B cell (primary cell): ENCODE measurements at regions not wholly inside any gene's neighbourhood (a gene's known extent, or its start where the extent isn't known, plus 50 kb on each side); places are given as distances from the start of the nearest gene placed in this dataset.

Experiments
- ATAC-seq: fragments of 200-7000 bp; cut with Tn5 transposase; one replicate; pipeline ENCODE4 v1.10.0; 2021; ENCODE audit warnings: low read depth, mild to moderate bottlenecking, moderate number of reproducible peaks, moderate library complexity
- CTCF ChIA-PET: fragments of 350-600 bp; sonication (Branson Sonifier 250); formaldehyde crosslinking; loops from one replicate; lab custom pipeline; 2021; ENCODE audit warnings: antibody characterized with exemption, inconsistent platforms; lab: Charles Lee
- POLR2A ChIA-PET: fragments of 350-600 bp; sonication (Branson Sonifier 250); formaldehyde crosslinking; loops from one replicate; lab custom pipeline; 2021; ENCODE audit warnings: antibody characterized with exemption; lab: Charles Lee
- DNase-seq: peaks from one replicate; pipeline ENCODE4 v3.0.0; 2013
- H2AFZ ChIP-seq: 2 replicates; pipeline ENCODE4 v1.6.1; 2012; ENCODE audit warnings: mild to moderate bottlenecking, low read depth, low read length; ENCODE audit not compliant: insufficient read depth, poor library complexity, severe bottlenecking
- H3K27ac ChIP-seq, 2 donors: 1 replicate in 1 of 2; 2 replicates in 1 of 2; pipeline ENCODE4 v1.5.1; 2012 to 2013; ENCODE audit warnings: low read length in 2 of 2, mild to moderate bottlenecking in 2 of 2, moderate library complexity in 1 of 2
- H3K27me3 ChIP-seq, 4 experiments: fragments of 200-600 bp in 1 of 4; sonication (generic) in 1 of 4; replicated peaks in 1 of 4; 1 replicate in 2 of 4; 2 replicates in 2 of 4; pipeline versions ENCODE4 v1.6.1 to v1.7.0; 2013 to 2016; ENCODE audit warnings: low read length in 3 of 4, mild to moderate bottlenecking in 2 of 4, mixed read lengths in 1 of 4, moderate library complexity in 1 of 4; ENCODE audit not compliant: insufficient read depth in 4 of 4, control insufficient read depth in 3 of 4; ENCODE audit errors: control extremely low read depth in 1 of 4
- H3K36me3 ChIP-seq, 2 experiments: replicated peaks in 1 of 2; 1 replicate in 1 of 2; 2 replicates in 1 of 2; pipeline versions ENCODE4 v1.6.1 to v1.7.1; 2013; ENCODE audit warnings: low read length in 1 of 2; ENCODE audit not compliant: insufficient read depth in 2 of 2, control insufficient read depth in 1 of 2; ENCODE audit errors: control extremely low read depth in 1 of 2, extremely low read depth in 1 of 2
- H3K4me1 ChIP-seq, 2 donors: fragments of 200-600 bp in 1 of 2; sonication (generic) in 1 of 2; 1 replicate in 1 of 2; 2 replicates in 1 of 2; pipeline versions ENCODE4 v1.5.1 to v1.6.1; 2013 to 2017; ENCODE audit warnings: low read length in 2 of 2; ENCODE audit not compliant: control insufficient read depth in 2 of 2, insufficient read depth in 2 of 2
- H3K4me2 ChIP-seq: replicated peaks from 2 replicates; pipeline ENCODE3; 2012; ENCODE audit warnings: mild to moderate bottlenecking, low read depth, low read length; ENCODE audit not compliant: poor library complexity, severe bottlenecking
- H3K4me3 ChIP-seq, 5 experiments: fragments of 200-600 bp in 1 of 5; sonication (generic) in 1 of 5; 1 replicate in 3 of 5; 2 replicates in 2 of 5; pipeline versions ENCODE4 v1.5.1 to v1.7.0; 2011 to 2016; ENCODE audit warnings: low read length in 4 of 5, mild to moderate bottlenecking in 4 of 5, low read depth in 2 of 5, control low read depth in 1 of 5, moderate library complexity in 1 of 5; ENCODE audit not compliant: insufficient read depth in 1 of 5; ENCODE audit errors: control extremely low read depth in 1 of 5, extremely low read depth in 1 of 5
- H3K79me2 ChIP-seq: fragments of 200-600 bp; sonication (generic); one replicate; pipeline ENCODE4 v1.6.0; 2016; ENCODE audit warnings: low read length; ENCODE audit not compliant: control insufficient read depth, insufficient read depth
- H3K9ac ChIP-seq: fragments of 200-600 bp; sonication (generic); 2 replicates; pipeline ENCODE4 v1.6.1; 2017; ENCODE audit warnings: mild to moderate bottlenecking, low read length, moderate library complexity
- H3K9me3 ChIP-seq, 3 donors: one replicate each; pipeline versions ENCODE4 v1.6.1 to v1.7.1; 2013; ENCODE audit warnings: low read length in 2 of 3; ENCODE audit not compliant: control insufficient read depth in 2 of 3, insufficient read depth in 1 of 3; ENCODE audit errors: control extremely low read depth in 1 of 3
- H4K20me1 ChIP-seq: 2 replicates; pipeline ENCODE4 v1.6.0; 2012; ENCODE audit warnings: mild to moderate bottlenecking, low read length; ENCODE audit not compliant: insufficient read depth, control insufficient read depth, poor library complexity, severe bottlenecking
- H3K27ac Mint-ChIP-seq: one replicate; pipeline ENCODE4 v1.8.0; 2021; ENCODE audit warnings: mixed read lengths
- H3K27me3 Mint-ChIP-seq: one replicate; pipeline ENCODE4 v1.8.0; 2021; ENCODE audit warnings: mixed read lengths
- H3K4me1 Mint-ChIP-seq: one replicate; pipeline ENCODE4 v1.8.0; 2021; ENCODE audit warnings: mixed read lengths
- H3K4me3 Mint-ChIP-seq: one replicate; pipeline ENCODE4 v1.8.0; 2021; ENCODE audit warnings: mixed read lengths
- H3K9me3 Mint-ChIP-seq: one replicate; pipeline ENCODE4 v1.8.0; 2022; ENCODE audit warnings: mixed read lengths; ENCODE audit not compliant: insufficient read depth
- EZH2 ChIP-seq: IDR thresholded peaks from 2 replicates; pipeline ENCODE4 v1.6.1; 2012; ENCODE audit warnings: borderline replicate concordance, low read depth, mild to moderate bottlenecking, moderate library complexity, low read length; ENCODE audit not compliant: insufficient read depth, poor library complexity, severe bottlenecking
- WGBS: methylation state at CpG from one replicate; pipeline ENCODE4 v1.1.5; 2013; ENCODE audit warnings: missing lambda C conversion rate; ENCODE audit not compliant: insufficient coverage; 5-methylcytosine and 5-hydroxymethylcytosine counted together
- intact Hi-C: fragments of 100-400 bp; cut with micrococcal nuclease; formaldehyde crosslinking; loops from one replicate; pipeline ENCODE4 v1.10.0; 2022
- TF ChIP-seq, protein P1 (sequence below): fragments of 200-600 bp; IDR thresholded peaks from one replicate; pipeline ENCODE4 v1.8.0; 2022; ENCODE audit warnings: antibody characterized with exemption, mild to moderate bottlenecking

DNA sequence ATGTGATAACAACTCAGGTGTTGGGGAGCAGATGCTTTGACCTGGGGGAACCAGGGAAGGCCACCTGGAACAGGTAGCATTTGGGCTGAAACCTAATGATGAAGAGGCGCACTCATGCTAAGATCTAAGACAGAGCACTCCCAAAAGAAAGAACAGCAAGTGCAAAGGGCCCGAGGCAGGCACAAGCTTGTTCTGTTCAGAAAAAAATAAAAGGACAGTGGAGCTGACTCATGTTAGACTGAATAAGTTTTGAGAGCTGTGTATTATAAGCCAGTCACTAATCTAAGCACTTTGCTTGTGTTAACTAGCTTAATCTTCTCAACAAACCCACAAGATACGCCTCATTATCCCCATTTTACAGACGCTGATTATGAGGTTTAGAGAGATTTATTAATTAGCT lies 90.1 kb downstream of the MATN1 start:
- Histone ChIP-seq H3K4me1 (no peaks in the 10 kb centered on the region), H3K4me2 (no peak overlapping the region), H4K20me1 (no peaks in the 10 kb centered on the region), H3K4me3 (no peak overlapping the region), H3K9ac (no peak overlapping the region), H3K9me3 (no peaks in the 10 kb centered on the region), H3K27me3 (peaks cover 0 to 7% (median 0%) of the 10 kb centered on the region in 4 experiments), H2AFZ (no peak overlapping the region), H3K79me2 (no peaks in the 10 kb centered on the region), H3K27ac (no peak overlapping the region), H3K36me3 (no peaks in the 10 kb centered on the region)
- Mint-ChIP-seq H3K27me3 (peaks cover 22% of the 10 kb centered on the region), H3K9me3 (no peaks in the 10 kb centered on the region), H3K4me1 (no peaks in the 10 kb centered on the region), H3K27ac (no peak overlapping the region), H3K4me3 (no peak overlapping the region)
- intact Hi-C loops = no loop called here
- DNase-seq = no peak
- no peak for ATAC-seq
- TF ChIP-seq, protein P1, sequence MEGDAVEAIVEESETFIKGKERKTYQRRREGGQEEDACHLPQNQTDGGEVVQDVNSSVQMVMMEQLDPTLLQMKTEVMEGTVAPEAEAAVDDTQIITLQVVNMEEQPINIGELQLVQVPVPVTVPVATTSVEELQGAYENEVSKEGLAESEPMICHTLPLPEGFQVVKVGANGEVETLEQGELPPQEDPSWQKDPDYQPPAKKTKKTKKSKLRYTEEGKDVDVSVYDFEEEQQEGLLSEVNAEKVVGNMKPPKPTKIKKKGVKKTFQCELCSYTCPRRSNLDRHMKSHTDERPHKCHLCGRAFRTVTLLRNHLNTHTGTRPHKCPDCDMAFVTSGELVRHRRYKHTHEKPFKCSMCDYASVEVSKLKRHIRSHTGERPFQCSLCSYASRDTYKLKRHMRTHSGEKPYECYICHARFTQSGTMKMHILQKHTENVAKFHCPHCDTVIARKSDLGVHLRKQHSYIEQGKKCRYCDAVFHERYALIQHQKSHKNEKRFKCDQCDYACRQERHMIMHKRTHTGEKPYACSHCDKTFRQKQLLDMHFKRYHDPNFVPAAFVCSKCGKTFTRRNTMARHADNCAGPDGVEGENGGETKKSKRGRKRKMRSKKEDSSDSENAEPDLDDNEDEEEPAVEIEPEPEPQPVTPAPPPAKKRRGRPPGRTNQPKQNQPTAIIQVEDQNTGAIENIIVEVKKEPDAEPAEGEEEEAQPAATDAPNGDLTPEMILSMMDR = no peak
- no peak for TF ChIP-seq EZH2
- ChIA-PET POLR2A (no interaction called here), CTCF (no interaction called here)
- 100% methylated on average over 2 of the region's 4 CpGs for WGBS

DNA sequence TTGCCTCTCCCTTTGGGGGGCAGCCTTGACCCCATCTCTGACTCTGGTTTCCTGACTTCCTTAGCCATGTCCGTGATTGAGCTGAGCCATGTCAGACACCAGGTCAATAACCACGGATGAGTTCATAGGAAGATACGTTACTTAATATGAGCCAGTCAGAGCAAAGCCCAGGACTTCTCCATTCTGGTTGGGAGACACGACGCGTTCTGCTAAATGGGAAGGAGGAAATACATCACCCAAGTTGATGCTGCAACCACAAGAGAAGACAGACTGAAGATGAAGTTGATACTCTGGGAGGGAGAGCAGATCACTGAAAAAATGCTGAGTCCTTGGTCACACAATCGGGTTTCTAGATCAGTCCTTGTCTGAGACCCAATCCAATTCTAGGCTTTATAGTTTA lies 90.9 kb downstream of the MATN1 start:
- Mint-ChIP-seq H3K27ac (no peak overlapping the region), H3K4me1 (no peaks in the 10 kb centered on the region), H3K4me3 (no peak overlapping the region), H3K9me3 (no peaks in the 10 kb centered on the region), H3K27me3 (peaks cover 25% of the 10 kb centered on the region)
- Histone ChIP-seq H3K4me2 (no peak overlapping the region), H3K36me3 (no peaks in the 10 kb centered on the region), H3K9me3 (peaks cover 0 to 6% (median 0%) of the 10 kb centered on the region in 3 donors), H3K4me1 (no peaks in the 10 kb centered on the region), H4K20me1 (no peaks in the 10 kb centered on the region), H3K79me2 (no peaks in the 10 kb centered on the region), H2AFZ (no peak overlapping the region), H3K27me3 (peaks cover 0 to 10% (median 0%) of the 10 kb centered on the region in 4 experiments), H3K9ac (no peak overlapping the region), H3K27ac (no peak overlapping the region), H3K4me3 (no peak overlapping the region)
- no peak for TF ChIP-seq EZH2
- TF ChIP-seq, protein P1 = no peak
- POLR2A ChIA-PET = no interaction called here
- 56% methylated on average over 7 of the region's 7 CpGs for WGBS
- CTCF ChIA-PET = no interaction called here
- intact Hi-C loops = no loop called here
- ATAC-seq (no peak), DNase-seq (no peak)
